GM12878 (cell line): ENCODE measurements at regions not wholly inside any gene's neighbourhood (a gene's known extent, or its start where the extent isn't known, plus 50 kb on each side); places are given as distances from the start of the nearest gene placed in this dataset.

Experiments used
- ATAC-seq: fragments of 200-7000 bp; cut with Tn5 transposase; 3 replicates; pipeline ENCODE4 v1.9.1; 2020; ENCODE audit warnings: mild to moderate bottlenecking, moderate library complexity
- BruUV-seq: library from RNA; stranded (reverse); fragments of 400-500 nt; replicated peaks from 2 replicates; lab custom pipeline; 2021; lab: Mats Ljungman, UMichigan
- CTCF ChIA-PET: fragments of 300-600 bp; sonication (Branson Sonifier 250); formaldehyde crosslinking; extraction: SDS; loops from one replicate; lab custom pipeline; 2021; ENCODE audit warnings: inconsistent platforms; lab: Yijun Ruan, JAX
- POLR2A ChIA-PET: fragments of 350-600 bp; formaldehyde crosslinking; extraction: SDS; loops from one replicate; lab custom pipeline; 2021; ENCODE audit warnings: inconsistent platforms; lab: Charles Lee
- RAD21 ChIA-PET: fragments of 300-600 bp; sonication (Branson Sonifier 250); formaldehyde crosslinking; loops from one replicate; lab custom pipeline; 2023; ENCODE audit warnings: antibody characterized with exemption; ENCODE audit not compliant: unreplicated experiment; lab: Charles Lee
- SMC1A ChIA-PET: fragments of 300-600 bp; sonication (Branson Sonifier 250); formaldehyde crosslinking; loops from one replicate; lab custom pipeline; 2023; ENCODE audit not compliant: unreplicated experiment, uncharacterized antibody; lab: Charles Lee
- DNase-seq: peaks from one replicate; pipeline ENCODE4 v3.0.0-alpha.2; 2011; ENCODE audit warnings: low read depth, low spot score
- FAIRE-seq: peaks from 3 replicates; lab custom pipeline; 2011; peaks lifted over from hg19 to GRCh38; lab: Jason Lieb, UNC
- H2AFZ ChIP-seq: 2 replicates; pipeline ENCODE4 v1.6.0; 2011; ENCODE audit warnings: low read depth, low read length, control low read depth; ENCODE audit not compliant: control insufficient read depth
- H3K27ac ChIP-seq: 2 replicates; pipeline ENCODE4 v1.5.1; 2011; ENCODE audit warnings: control low read depth; ENCODE audit not compliant: control insufficient read depth, insufficient read depth
- H3K27me3 ChIP-seq, 2 experiments: replicated peaks in 1 of 2; 2 replicates each; pipeline versions ENCODE4 v1.6.0 to v1.6.1; 2011; ENCODE audit warnings: low read length in 1 of 2; ENCODE audit not compliant: control insufficient read depth in 2 of 2, insufficient read depth in 2 of 2
- H3K36me3 ChIP-seq, 2 experiments: 2 replicates each; pipeline ENCODE4 v1.5.1; 2011; ENCODE audit warnings: low read length in 1 of 2; ENCODE audit not compliant: control insufficient read depth in 2 of 2, insufficient read depth in 2 of 2
- H3K4me1 ChIP-seq: 2 replicates; pipeline ENCODE4 v1.6.1; 2011; ENCODE audit warnings: mild to moderate bottlenecking, low read length, moderate library complexity, mixed read lengths; ENCODE audit not compliant: control insufficient read depth, insufficient read depth
- H3K4me2 ChIP-seq: 2 replicates; pipeline ENCODE4 v1.6.0; 2011; ENCODE audit warnings: control low read depth; ENCODE audit not compliant: control insufficient read depth, insufficient read depth
- H3K4me3 ChIP-seq: fragments of 200-600 bp; sonication (generic); 2 replicates; pipeline ENCODE4 v1.5.1; 2016
- H3K79me2 ChIP-seq: 2 replicates; pipeline ENCODE4 v1.6.0; 2011; ENCODE audit warnings: low read length; ENCODE audit not compliant: control insufficient read depth, insufficient read depth
- H3K9ac ChIP-seq: 2 replicates; pipeline ENCODE4 v1.8.0; 2011; ENCODE audit warnings: low read length, control low read depth, mixed read lengths; ENCODE audit not compliant: control insufficient read depth, insufficient read depth
- H3K9me3 ChIP-seq: replicated peaks from 3 replicates; pipeline ENCODE4 v1.5.1; 2011; ENCODE audit warnings: mild to moderate bottlenecking, low read length; ENCODE audit not compliant: control insufficient read depth, insufficient read depth
- H4K20me1 ChIP-seq: 2 replicates; pipeline ENCODE4 v1.6.0; 2011; ENCODE audit not compliant: control insufficient read depth, insufficient read depth
- BCLAF1 ChIP-seq: fragments of 450-650 bp; IDR thresholded peaks from 2 replicates; pipeline ENCODE4 v1.6.1; 2017; ENCODE audit warnings: antibody characterized with exemption, mild to moderate bottlenecking, moderate library complexity
- BHLHE40 ChIP-seq, 2 experiments: fragments of 450-650 bp in 1 of 2; IDR thresholded peaks; 2 replicates each; pipeline ENCODE4 v1.6.1; 2011 to 2017; ENCODE audit warnings: low read depth in 2 of 2, borderline replicate concordance in 1 of 2, improper control_type of control experiment in 1 of 2, low read length in 1 of 2, mild to moderate bottlenecking in 1 of 2
- CBX5 ChIP-seq: sonication (generic); IDR thresholded peaks from 2 replicates; pipeline ENCODE4 v1.6.1; 2016; ENCODE audit warnings: low read depth, moderate library complexity, mild to moderate bottlenecking, inconsistent platforms
- CHD1 ChIP-seq: IDR thresholded peaks from 2 replicates; pipeline ENCODE4 v1.6.1; 2012; ENCODE audit warnings: low read depth, low read length, improper control_type of control experiment
- CREB1 ChIP-seq: IDR thresholded peaks from 2 replicates; pipeline ENCODE4 v1.6.1; 2012; ENCODE audit warnings: low read depth, mild to moderate bottlenecking, inconsistent platforms
- CREM ChIP-seq: IDR thresholded peaks from 2 replicates; pipeline ENCODE4 v1.6.1; 2014; ENCODE audit warnings: antibody characterized with exemption, low read depth
- CUX1 ChIP-seq: IDR thresholded peaks from 2 replicates; pipeline ENCODE4 v1.6.1; 2012; ENCODE audit warnings: improper control_type of control experiment, low read depth, low read length; ENCODE audit not compliant: insufficient replicate concordance
- ETV6 ChIP-seq, 2 experiments: fragments of 450-650 bp in 1 of 2; IDR thresholded peaks in 1 of 2; conservative IDR thresholded peaks in 1 of 2; 2 replicates each; pipeline ENCODE4 v1.6.1; 2014; ENCODE audit warnings: antibody characterized with exemption in 1 of 2, borderline replicate concordance in 1 of 2, low read depth in 1 of 2, mild to moderate bottlenecking in 1 of 2, moderate library complexity in 1 of 2
- FOS ChIP-seq: IDR thresholded peaks from 3 replicates; pipeline ENCODE4 v1.6.1; 2011; ENCODE audit warnings: borderline replicate concordance; ENCODE audit not compliant: insufficient read length; ENCODE audit errors: extremely low read depth
- FOXK2 ChIP-seq: fragments of 450-650 bp; IDR thresholded peaks from 2 replicates; pipeline ENCODE4 v1.6.1; 2017; ENCODE audit warnings: mild to moderate bottlenecking, moderate library complexity
- IKZF1 ChIP-seq: fragments of 450-650 bp; conservative IDR thresholded peaks from 2 replicates; pipeline ENCODE4 v1.6.1; 2017; ENCODE audit warnings: antibody characterized with exemption, mild to moderate bottlenecking
- RELA ChIP-seq: fragments of 450-650 bp; IDR thresholded peaks from 2 replicates; pipeline ENCODE4 v1.8.0; 2014; ENCODE audit warnings: borderline replicate concordance; ENCODE audit not compliant: partially characterized antibody
- YY1 ChIP-seq: IDR thresholded peaks from 2 replicates; pipeline ENCODE4 v1.6.1; 2011; ENCODE audit warnings: low read depth, mild to moderate bottlenecking, low read length
- WGBS: methylation state at CpG from one replicate; pipeline ENCODE4 v1.1.6; 2016; ENCODE audit warnings: low lambda C conversion rate; ENCODE audit not compliant: insufficient replicate concordance, insufficient coverage; ENCODE audit errors: missing lambda C conversion rate; 5-methylcytosine and 5-hydroxymethylcytosine counted together
- in situ Hi-C: fragments of 300-500 bp; cut with MboI; formaldehyde crosslinking; loops from 9 replicates; pipeline ENCODE4 v1.14.3; 2018; ENCODE audit warnings: mixed read lengths
- intact Hi-C: fragments of 100-400 bp; cut with micrococcal nuclease; formaldehyde crosslinking; loops from one replicate; pipeline ENCODE4 v1.14.2; 2022; ENCODE audit not compliant: unreplicated experiment
- TF ChIP-seq, protein P1 (sequence below): fragments of 450-650 bp; IDR thresholded peaks from 2 replicates; pipeline ENCODE4 v1.6.1; 2017; ENCODE audit warnings: mild to moderate bottlenecking

- no peak for TF ChIP-seq CUX1
- TF ChIP-seq CREB1, result no peak
- no peak for TF ChIP-seq ETV6 (conservative IDR thresholded peaks at IDR 0.05 in 1 of 2, IDR thresholded peaks at IDR 0.05 in 1 of 2; ENCODE audit: borderline replicate concordance in 1 of 2, low read depth in 1 of 2)
Observed at GRCh38 chr21:16404776-16405175, 675.0 kb downstream of the USP25 start (continued).

GRCh38 chr21:16406355-16406754 is 676.6 kb downstream of the USP25 start:
- intact Hi-C loops, result no loop called here
- Histone ChIP-seq H3K27me3 (no peaks in the 10 kb centered on the region), H3K4me3 (no peak overlapping the region), H3K27ac (no peak overlapping the region), H3K4me1 (no peaks in the 10 kb centered on the region), H3K4me2 (no peak overlapping the region), H3K79me2 (no peaks in the 10 kb centered on the region), H3K36me3 (no peaks in the 10 kb centered on the region), H3K9me3 (no peaks in the 10 kb centered on the region; the same call in 2 of the 3 replicates), H3K9ac (no peak overlapping the region), H2AFZ (no peak overlapping the region), H4K20me1 (no peaks in the 10 kb centered on the region)
- RAD21 ChIA-PET, result no interaction called here
- in situ Hi-C loops, result no loop called here
- no peak for FAIRE-seq
- SMC1A ChIA-PET, result no interaction called here
- no peak for ATAC-seq
- no peak for DNase-seq
- WGBS, result 0% methylated on average over 2 of the region's 2 CpGs
- CTCF ChIA-PET, result no interaction called here
- POLR2A ChIA-PET, result no interaction called here
- no TSS peak for BruUV-seq
- TF ChIP-seq CHD1 (no peak), YY1 (no peak), RELA (no peak), CREM (no peak), BHLHE40 (IDR thresholded peaks at IDR 0.05; ENCODE audit: borderline replicate concordance in 1 of 2, low read depth in 2 of 2, low read length in 1 of 2) (no peak), BCLAF1 (no peak), FOXK2 (no peak), CBX5 (no peak), IKZF1 (no peak), FOS (no peak)
- TF ChIP-seq, protein P1, sequence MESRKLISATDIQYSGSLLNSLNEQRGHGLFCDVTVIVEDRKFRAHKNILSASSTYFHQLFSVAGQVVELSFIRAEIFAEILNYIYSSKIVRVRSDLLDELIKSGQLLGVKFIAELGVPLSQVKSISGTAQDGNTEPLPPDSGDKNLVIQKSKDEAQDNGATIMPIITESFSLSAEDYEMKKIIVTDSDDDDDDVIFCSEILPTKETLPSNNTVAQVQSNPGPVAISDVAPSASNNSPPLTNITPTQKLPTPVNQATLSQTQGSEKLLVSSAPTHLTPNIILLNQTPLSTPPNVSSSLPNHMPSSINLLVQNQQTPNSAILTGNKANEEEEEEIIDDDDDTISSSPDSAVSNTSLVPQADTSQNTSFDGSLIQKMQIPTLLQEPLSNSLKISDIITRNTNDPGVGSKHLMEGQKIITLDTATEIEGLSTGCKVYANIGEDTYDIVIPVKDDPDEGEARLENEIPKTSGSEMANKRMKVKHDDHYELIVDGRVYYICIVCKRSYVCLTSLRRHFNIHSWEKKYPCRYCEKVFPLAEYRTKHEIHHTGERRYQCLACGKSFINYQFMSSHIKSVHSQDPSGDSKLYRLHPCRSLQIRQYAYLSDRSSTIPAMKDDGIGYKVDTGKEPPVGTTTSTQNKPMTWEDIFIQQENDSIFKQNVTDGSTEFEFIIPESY, result no peak
